ENCODE measurements at regions not wholly inside any gene's neighbourhood (a gene's known extent, or its start where the extent isn't known, plus 50 kb on each side); places are given as distances from the start of the nearest gene placed in this dataset.

GRCh38 chr2:242075168-242075567 is 205.6 kb downstream of the RTP5 start:
- no peak for TF ChIP-seq CTCF (IDR thresholded peaks at IDR 0.05)
- no peak for TF ChIP-seq POLR2A (IDR thresholded peaks at IDR 0.05)

Measured in lower leg skin (tissue), 3 donors.